Pulmonary artery endothelial cell (primary cell): ENCODE measurements at regions not wholly inside any gene's neighbourhood (a gene's known extent, or its start where the extent isn't known, plus 50 kb on each side); places are given as distances from the start of the nearest gene placed in this dataset.
"Not testable (repeated sequence)": the region's sequence is repeated elsewhere in the genome, so short reads cannot be mapped to it uniquely, and the experiment has no call there.

ENCODE experiments used
- DNase-seq: peaks from one replicate; pipeline ENCODE4 v3.0.0-alpha.2; 2011; ENCODE audit warnings: low read depth, low spot score

GRCh38 chr13:33657274-33657673 lies 160.7 kb upstream of the RFC3 start:
- no peak for DNase-seq

- no peak for DNase-seq
These were observed 158.5 kb upstream of the RFC3 start for GRCh38 chr13:33659466-33659865.

- DNase-seq, result no peak
These were observed 158.1 kb upstream of the RFC3 start for GRCh38 chr13:33659894-33660293.

- no peak for DNase-seq
These were observed 155.6 kb upstream of the RFC3 start for GRCh38 chr13:33662392-33662791.

- DNase-seq, result no peak
These were observed 152.2 kb upstream of the RFC3 start for GRCh38 chr13:33665626-33666175.

- DNase-seq, result no peak
These were observed 146.4 kb upstream of the RFC3 start for GRCh38 chr13:33671560-33671959.

- DNase-seq, result not testable (repeated sequence)
These were observed 145.9 kb upstream of the RFC3 start for GRCh38 chr13:33672022-33672421.

- DNase-seq, result peak; percentile 15
These were observed 141.6 kb upstream of the RFC3 start for GRCh38 chr13:33676045-33676989.

GRCh38 chr13:33677215-33677614 lies 140.7 kb upstream of the RFC3 start:
- no peak for DNase-seq

GRCh38 chr13:33678084-33678483 lies 139.9 kb upstream of the RFC3 start:
- DNase-seq, result no peak

GRCh38 chr13:33678906-33679657 lies 138.9 kb upstream of the RFC3 start:
- DNase-seq, result peak; percentile 78

GRCh38 chr13:33679658-33680012 lies 138.3 kb upstream of the RFC3 start:
- DNase-seq, result no peak

GRCh38 chr13:33682020-33682564 lies 135.9 kb upstream of the RFC3 start:
- DNase-seq, result no peak

- not testable (repeated sequence) for DNase-seq
These were observed 135.3 kb upstream of the RFC3 start for GRCh38 chr13:33682646-33683045.

GRCh38 chr13:33683376-33683775 lies 134.6 kb upstream of the RFC3 start:
- DNase-seq, result no peak

GRCh38 chr13:33684874-33685273 lies 133.1 kb upstream of the RFC3 start:
- DNase-seq, result no peak

- DNase-seq, result no peak
These were observed 131.0 kb upstream of the RFC3 start for GRCh38 chr13:33686772-33687480.

- DNase-seq, result no peak
These were observed 127.6 kb upstream of the RFC3 start for GRCh38 chr13:33690354-33690753.

- no peak for DNase-seq
These were observed 126.0 kb upstream of the RFC3 start for GRCh38 chr13:33691980-33692379.

- DNase-seq, result no peak
These were observed 125.4 kb upstream of the RFC3 start for GRCh38 chr13:33692531-33692930.

- DNase-seq, result no peak
These were observed 123.4 kb upstream of the RFC3 start for GRCh38 chr13:33694546-33694945.
